Upper lobe of right lung (tissue), 1 donor: ENCODE measurements at regions not wholly inside any gene's neighbourhood (a gene's known extent, or its start where the extent isn't known, plus 50 kb on each side); places are given as distances from the start of the nearest gene placed in this dataset.

Source experiments
- ATAC-seq: fragments of 200-7000 bp; cut with Tn5 transposase; one replicate; pipeline ENCODE4 v1.9.1; 2020; ENCODE audit warnings: mild to moderate bottlenecking, moderate library complexity
- DNase-seq: peaks from one replicate; pipeline ENCODE4 v3.0.0-alpha.2; 2020
- H3K27ac ChIP-seq: fragments of 200-600 bp; one replicate; pipeline ENCODE4 v1.8.0; 2022
- H3K27me3 ChIP-seq: fragments of 200-600 bp; one replicate; pipeline ENCODE4 v1.8.0; 2022; ENCODE audit warnings: mild to moderate bottlenecking
- H3K36me3 ChIP-seq: fragments of 200-600 bp; one replicate; pipeline ENCODE4 v1.8.0; 2022
- H3K4me1 ChIP-seq: fragments of 200-600 bp; one replicate; pipeline ENCODE4 v1.8.0; 2022
- H3K4me3 ChIP-seq: fragments of 200-600 bp; one replicate; pipeline ENCODE4 v1.8.0; 2022; ENCODE audit warnings: mild to moderate bottlenecking
- H3K9me3 ChIP-seq: fragments of 200-600 bp; one replicate; pipeline ENCODE4 v1.8.0; 2022
- intact Hi-C: fragments of 100-400 bp; cut with DNase I; formaldehyde crosslinking; loops from one replicate; pipeline ENCODE4 v1.11.0; 2022
- TF ChIP-seq, protein P1 (sequence below): fragments of 200-600 bp; IDR thresholded peaks from one replicate; pipeline ENCODE4 v1.8.0; 2022; ENCODE audit warnings: antibody characterized with exemption
- donor health status: DM: no; HTN: yes; CAD: no; lungs with severe emphysema.

DNA sequence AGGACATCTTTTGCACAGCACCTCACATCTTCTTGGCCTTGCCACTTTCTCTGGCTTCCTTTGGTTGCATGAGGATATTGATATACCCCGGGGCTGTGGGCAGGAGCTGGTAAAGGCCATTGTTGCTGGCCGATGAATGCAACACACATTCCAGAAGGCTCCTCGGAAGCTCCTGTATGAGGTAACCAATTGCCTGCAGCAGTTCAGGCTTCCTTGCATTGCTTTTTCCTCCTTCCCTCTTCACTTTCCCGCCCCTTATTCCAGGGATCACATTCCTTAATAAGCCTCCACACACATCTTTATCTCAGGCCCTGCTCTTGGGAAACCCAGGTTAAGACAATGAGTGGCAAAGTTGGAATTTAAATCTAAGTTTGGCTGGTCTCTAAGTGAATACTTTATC, 505.4 kb upstream of the CLINT1 start:
- DNase-seq (no peak), ATAC-seq (no peak)
- H3K36me3 ChIP-seq, result no peaks in the 10 kb centered on the region
- H3K27me3 ChIP-seq, result no peaks in the 10 kb centered on the region
- H3K4me1 ChIP-seq, result no peaks in the 10 kb centered on the region
- H3K27ac ChIP-seq, result no peak overlapping the region
- H3K4me3 ChIP-seq, result no peak overlapping the region
- H3K9me3 ChIP-seq, result no peaks in the 10 kb centered on the region
- intact Hi-C loops, result no loop called here
- TF ChIP-seq, protein P1, sequence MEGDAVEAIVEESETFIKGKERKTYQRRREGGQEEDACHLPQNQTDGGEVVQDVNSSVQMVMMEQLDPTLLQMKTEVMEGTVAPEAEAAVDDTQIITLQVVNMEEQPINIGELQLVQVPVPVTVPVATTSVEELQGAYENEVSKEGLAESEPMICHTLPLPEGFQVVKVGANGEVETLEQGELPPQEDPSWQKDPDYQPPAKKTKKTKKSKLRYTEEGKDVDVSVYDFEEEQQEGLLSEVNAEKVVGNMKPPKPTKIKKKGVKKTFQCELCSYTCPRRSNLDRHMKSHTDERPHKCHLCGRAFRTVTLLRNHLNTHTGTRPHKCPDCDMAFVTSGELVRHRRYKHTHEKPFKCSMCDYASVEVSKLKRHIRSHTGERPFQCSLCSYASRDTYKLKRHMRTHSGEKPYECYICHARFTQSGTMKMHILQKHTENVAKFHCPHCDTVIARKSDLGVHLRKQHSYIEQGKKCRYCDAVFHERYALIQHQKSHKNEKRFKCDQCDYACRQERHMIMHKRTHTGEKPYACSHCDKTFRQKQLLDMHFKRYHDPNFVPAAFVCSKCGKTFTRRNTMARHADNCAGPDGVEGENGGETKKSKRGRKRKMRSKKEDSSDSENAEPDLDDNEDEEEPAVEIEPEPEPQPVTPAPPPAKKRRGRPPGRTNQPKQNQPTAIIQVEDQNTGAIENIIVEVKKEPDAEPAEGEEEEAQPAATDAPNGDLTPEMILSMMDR, result no peak

DNA sequence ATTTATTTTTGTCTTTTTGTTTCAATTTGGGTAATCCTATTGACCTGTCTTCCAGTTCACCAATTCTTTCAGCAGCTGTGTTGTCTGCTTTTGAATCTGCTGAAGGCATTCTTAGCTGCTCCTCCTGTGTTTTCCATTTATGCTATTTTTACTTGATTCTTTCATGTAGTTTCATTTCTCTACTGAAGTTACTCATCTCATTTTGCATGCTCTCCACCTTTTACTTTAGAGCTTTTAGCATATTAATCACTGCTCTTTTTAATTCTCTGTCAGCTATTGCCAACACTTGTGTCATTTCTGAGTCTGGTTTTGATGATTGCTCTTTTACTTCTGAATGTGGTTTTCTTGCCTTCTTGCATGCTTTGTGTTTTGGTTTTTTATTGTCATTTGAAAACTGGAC, 496.0 kb upstream of the CLINT1 start:
- Histone ChIP-seq H3K4me3 (no peak overlapping the region), H3K36me3 (no peaks in the 10 kb centered on the region), H3K4me1 (no peaks in the 10 kb centered on the region), H3K27ac (no peak overlapping the region), H3K27me3 (no peaks in the 10 kb centered on the region), H3K9me3 (no peaks in the 10 kb centered on the region)
- TF ChIP-seq, protein P1, result no peak
- intact Hi-C loops, result no loop called here
- DNase-seq, result no peak
- ATAC-seq, result no peak

DNA sequence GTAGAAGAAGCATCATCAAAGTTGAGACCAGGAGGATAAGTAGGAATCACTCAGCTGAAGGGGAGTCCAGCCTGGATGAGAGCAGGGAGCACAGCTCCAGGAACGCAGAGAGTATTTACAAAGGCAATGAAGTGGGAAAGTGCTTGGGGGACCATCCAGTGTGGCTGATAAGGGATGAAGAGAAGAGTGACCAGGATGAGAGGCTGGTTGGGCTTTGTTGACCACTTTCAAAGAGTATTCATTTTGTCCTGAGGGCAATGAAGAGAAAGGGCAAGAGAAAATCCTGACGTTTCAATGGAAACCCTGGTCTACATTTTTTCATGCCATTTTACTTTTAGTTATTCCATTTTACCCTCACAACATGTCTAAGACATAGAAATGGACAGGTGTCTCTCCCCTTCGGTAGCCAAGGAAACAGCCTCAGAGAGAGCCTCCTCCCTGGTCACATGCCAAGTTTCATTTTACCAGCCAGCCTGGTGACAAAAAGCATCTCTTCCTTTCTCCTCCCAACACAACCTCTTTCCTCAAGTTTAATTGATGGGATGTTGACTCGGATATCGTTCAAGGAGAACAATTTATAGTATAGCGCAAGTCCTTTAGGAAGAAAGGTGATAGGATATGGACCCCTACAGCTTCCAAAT, 492.7 kb upstream of the CLINT1 start:
- DNase-seq (no peak), ATAC-seq (no peak)
- TF ChIP-seq, protein P1, result no peak
- H3K4me1 ChIP-seq, result no peaks in the 10 kb centered on the region
- intact Hi-C loops, result no loop called here
- H3K9me3 ChIP-seq, result no peaks in the 10 kb centered on the region
- no peak overlapping the region for H3K27ac ChIP-seq
- no peaks in the 10 kb centered on the region for H3K36me3 ChIP-seq
- H3K4me3 ChIP-seq, result no peak overlapping the region
- no peaks in the 10 kb centered on the region for H3K27me3 ChIP-seq

DNA sequence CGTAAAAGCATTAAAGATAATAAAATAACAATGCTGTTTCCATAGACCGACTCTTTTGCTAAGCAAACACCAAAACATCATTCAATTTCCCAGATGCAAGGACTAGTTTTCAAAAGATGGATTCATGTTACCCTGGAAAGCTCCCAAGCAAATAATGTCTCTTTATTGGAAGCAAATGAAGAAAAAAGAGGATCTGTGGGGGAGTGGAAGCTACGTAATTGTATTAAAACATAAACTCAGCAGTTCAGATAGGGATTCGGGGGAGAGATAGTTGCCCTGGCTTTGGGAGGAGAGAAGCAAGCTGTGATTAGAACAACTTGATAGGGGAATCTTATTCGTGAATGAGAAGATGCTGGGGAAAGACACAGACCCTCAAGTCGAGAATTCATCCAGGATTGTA, 491.0 kb upstream of the CLINT1 start:
- Histone ChIP-seq H3K27ac (no peak overlapping the region), H3K36me3 (no peaks in the 10 kb centered on the region), H3K9me3 (no peaks in the 10 kb centered on the region), H3K27me3 (no peaks in the 10 kb centered on the region), H3K4me3 (no peak overlapping the region), H3K4me1 (no peaks in the 10 kb centered on the region)
- intact Hi-C loops, result no loop called here
- ATAC-seq, result no peak
- DNase-seq, result no peak
- TF ChIP-seq, protein P1, result no peak

DNA sequence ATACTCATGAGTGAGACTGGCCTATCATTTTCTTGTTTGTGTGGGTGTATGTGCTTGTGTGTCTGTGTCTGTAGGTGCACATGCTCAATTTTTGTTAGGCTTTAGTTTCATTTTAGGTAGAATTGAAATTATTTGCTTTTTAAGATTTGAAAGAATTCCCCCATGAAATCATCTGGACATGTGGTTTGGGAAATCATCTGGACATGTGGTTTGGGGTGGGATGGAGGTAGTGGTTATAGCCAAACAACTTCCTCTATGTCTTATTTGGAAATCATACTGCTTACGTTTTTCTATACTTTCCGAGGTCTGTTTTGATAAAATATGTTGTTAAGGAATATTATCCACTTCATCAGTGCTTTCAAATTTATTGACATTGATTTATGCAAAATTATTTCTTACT, 485.4 kb upstream of the CLINT1 start:
- H3K9me3 ChIP-seq, result no peaks in the 10 kb centered on the region
- ATAC-seq, result no peak
- intact Hi-C loops, result no loop called here

More for the DNA sequence above, 485.4 kb upstream of the CLINT1 start:
- no peaks in the 10 kb centered on the region for H3K36me3 ChIP-seq
- no peak overlapping the region for H3K27ac ChIP-seq
- no peak overlapping the region for H3K4me3 ChIP-seq
- DNase-seq, result no peak
- TF ChIP-seq, protein P1, result no peak
- H3K27me3 ChIP-seq, result no peaks in the 10 kb centered on the region
- H3K4me1 ChIP-seq, result no peaks in the 10 kb centered on the region
